ENCODE measurements at regions not wholly inside any gene's neighbourhood (a gene's known extent, or its start where the extent isn't known, plus 50 kb on each side); places are given as distances from the start of the nearest gene placed in this dataset.

- WGBS, 10 experiments: 64 to 97% (median 84%) methylated on average over 2 to 3 of the region's 3 CpGs
- Histone ChIP-seq H3K4me3 (no peak overlapping the region), H3K4me1 (replicated peaks in 1 of 2) (no peaks in the 10 kb centered on the region), H3K27ac (no peak overlapping the region)
- in situ Hi-C loops (cut with MboI; ENCODE audit: low pct_unique_long_range_greater_than_20kb in 2 of 9, low sequenced_read_pairs in 9 of 9, unreplicated experiment in 9 of 9): no loop called here
- no peak for ATAC-seq (replicated peaks in 6 of 8)
Measured at GRCh38 chr2:188884517-188884916, 89.7 kb upstream of the COL3A1 start.

- Histone ChIP-seq H3K4me1 (replicated peaks in 1 of 2) (no peaks in the 10 kb centered on the region), H3K27ac (no peak overlapping the region), H3K4me3 (no peak overlapping the region)
- in situ Hi-C loops (cut with MboI; ENCODE audit: low pct_unique_long_range_greater_than_20kb in 2 of 9, low sequenced_read_pairs in 9 of 9, unreplicated experiment in 9 of 9): no loop called here
- no peak for ATAC-seq (replicated peaks in 6 of 8)
- WGBS, 10 experiments: 78 to 100% (median 96%) methylated on average over 2 of the region's 2 CpGs; no CpG with 5 or more reads in 2 of the 10 experiments
Measured at GRCh38 chr2:188889187-188889586, 85.0 kb upstream of the COL3A1 start.

GRCh38 chr2:188890755-188891154, 83.4 kb upstream of the COL3A1 start:
- 54 to 91% (median 81%) methylated on average over 2 to 9 of the region's 13 CpGs; no CpG with 5 or more reads in 6 of the 10 experiments for WGBS, 10 experiments
- in situ Hi-C loops (cut with MboI; ENCODE audit: low pct_unique_long_range_greater_than_20kb in 2 of 9, low sequenced_read_pairs in 9 of 9, unreplicated experiment in 9 of 9): no loop called here
- no peak overlapping the region for H3K4me3 ChIP-seq
- ATAC-seq (replicated peaks in 6 of 8): no peak
- H3K27ac ChIP-seq: no peak overlapping the region
- H3K4me1 ChIP-seq (replicated peaks in 1 of 2): no peaks in the 10 kb centered on the region

DNA sequence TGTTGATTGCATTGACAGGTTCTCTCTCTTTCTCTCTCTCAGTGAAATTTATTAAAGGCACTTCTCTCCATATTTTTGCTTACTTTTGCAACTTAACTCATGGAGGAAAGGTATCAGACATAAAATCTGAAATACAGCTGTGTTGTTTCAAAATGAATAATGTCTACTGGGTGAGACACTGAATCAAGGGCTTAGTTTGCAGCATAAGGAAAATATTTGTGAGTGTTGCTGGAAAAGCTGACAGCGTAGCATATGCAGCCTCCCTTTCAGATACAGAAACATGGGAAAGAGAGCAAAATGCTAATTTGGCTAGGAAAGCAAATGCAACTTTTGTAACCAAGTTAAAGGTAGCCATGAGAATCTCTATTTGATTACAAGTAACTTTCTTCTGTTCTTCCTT, 81.5 kb upstream of the COL3A1 start:
- WGBS, 10 experiments: 14 to 90% (median 67%) methylated on average over 1 of the region's 1 CpG; no CpG with 5 or more reads in 3 of the 10 experiments
- in situ Hi-C loops (cut with MboI; ENCODE audit: low pct_unique_long_range_greater_than_20kb in 2 of 9, low sequenced_read_pairs in 9 of 9, unreplicated experiment in 9 of 9): no loop called here
- Histone ChIP-seq H3K27ac (no peak overlapping the region), H3K4me1 (replicated peaks in 1 of 2) (no peaks in the 10 kb centered on the region), H3K4me3 (no peak overlapping the region)
- peak in 2 of 8 experiments; percentile 69 to 87 for ATAC-seq (replicated peaks in 6 of 8)

DNA sequence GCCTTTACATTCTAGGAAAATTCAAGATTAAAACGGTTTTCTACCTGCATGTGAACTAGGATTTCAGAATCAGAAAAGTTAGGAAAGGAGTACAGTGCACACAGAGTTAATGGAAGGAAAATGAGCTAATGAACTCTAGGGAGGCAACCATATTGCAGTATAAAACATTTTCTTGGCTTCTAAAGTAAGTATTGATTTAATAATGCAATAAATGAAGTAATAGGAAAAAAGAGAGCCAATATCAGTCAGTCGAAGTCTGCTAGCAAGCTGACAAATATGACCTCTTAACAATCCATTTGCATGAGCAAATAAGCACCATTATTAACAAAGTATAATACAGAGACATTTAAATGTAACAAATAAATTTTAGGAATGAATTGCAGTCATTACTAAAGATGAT, 80.2 kb upstream of the COL3A1 start:
- no peak overlapping the region for H3K27ac ChIP-seq
- no peaks in the 10 kb centered on the region for H3K4me1 ChIP-seq (replicated peaks in 1 of 2)
- H3K4me3 ChIP-seq: no peak overlapping the region
- 10 to 43% (median 19%) methylated on average over 1 to 2 of the region's 2 CpGs for WGBS, 10 experiments
- ATAC-seq (replicated peaks in 6 of 8): peak in 3 of 8 experiments; percentile 17 to 37 (median 24)
- in situ Hi-C loops (cut with MboI; ENCODE audit: low pct_unique_long_range_greater_than_20kb in 2 of 9, low sequenced_read_pairs in 9 of 9, unreplicated experiment in 9 of 9): no loop called here

GRCh38 chr2:188894979-188895378, 79.2 kb upstream of the COL3A1 start:
- in situ Hi-C loops (cut with MboI; ENCODE audit: low pct_unique_long_range_greater_than_20kb in 2 of 9, low sequenced_read_pairs in 9 of 9, unreplicated experiment in 9 of 9): no loop called here
- H3K27ac ChIP-seq: no peak overlapping the region
- H3K4me3 ChIP-seq: no peak overlapping the region
- no peaks in the 10 kb centered on the region for H3K4me1 ChIP-seq (replicated peaks in 1 of 2)
- ATAC-seq (replicated peaks in 6 of 8): no peak

DNA sequence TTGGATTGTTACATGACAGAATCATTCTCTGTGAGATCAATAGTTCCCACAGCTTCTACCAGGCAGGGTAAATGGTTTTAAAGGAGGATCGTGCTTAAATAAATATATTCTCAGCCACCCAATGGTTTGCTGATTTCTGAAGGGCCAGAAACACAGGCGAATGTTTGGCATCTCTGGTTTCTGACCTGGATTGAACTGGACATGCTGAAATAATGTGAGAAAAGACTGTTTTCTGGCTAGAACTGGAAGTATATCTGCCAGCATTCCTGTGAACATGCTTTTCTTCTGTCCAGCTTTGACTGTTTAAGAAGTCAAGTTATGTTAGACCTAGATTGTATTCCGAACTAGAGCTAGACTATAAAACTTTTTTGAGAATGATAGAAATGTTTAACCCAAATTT, 77.1 kb upstream of the COL3A1 start:
- Histone ChIP-seq H3K27ac (no peak overlapping the region), H3K4me3 (no peak overlapping the region), H3K4me1 (replicated peaks in 1 of 2) (no peaks in the 10 kb centered on the region)
- no peak for ATAC-seq (replicated peaks in 6 of 8)
- in situ Hi-C loops (cut with MboI; ENCODE audit: low pct_unique_long_range_greater_than_20kb in 2 of 9, low sequenced_read_pairs in 9 of 9, unreplicated experiment in 9 of 9): no loop called here
- 9 to 93% (median 81%) methylated on average over 1 to 3 of the region's 3 CpGs for WGBS, 10 experiments

GRCh38 chr2:188898261-188898660, 75.9 kb upstream of the COL3A1 start:
- Histone ChIP-seq H3K4me3 (no peak overlapping the region), H3K4me1 (replicated peaks in 1 of 2) (no peaks in the 10 kb centered on the region), H3K27ac (no peak overlapping the region)
- in situ Hi-C loops (cut with MboI; ENCODE audit: low pct_unique_long_range_greater_than_20kb in 2 of 9, low sequenced_read_pairs in 9 of 9, unreplicated experiment in 9 of 9): no loop called here
- ATAC-seq (replicated peaks in 6 of 8): no peak
- 13 to 93% (median 63%) methylated on average over 2 to 4 of the region's 4 CpGs; no CpG with 5 or more reads in 1 of the 10 experiments for WGBS, 10 experiments

GRCh38 chr2:188902901-188903491, 71.2 kb upstream of the COL3A1 start:
- no peaks in the 10 kb centered on the region for H3K4me1 ChIP-seq (replicated peaks in 1 of 2)
- no peak overlapping the region for H3K27ac ChIP-seq
- in situ Hi-C loops (cut with MboI; ENCODE audit: low pct_unique_long_range_greater_than_20kb in 2 of 9, low sequenced_read_pairs in 9 of 9, unreplicated experiment in 9 of 9): no loop called here
- 0 to 100% (median 69%) methylated on average over 1 to 3 of the region's 3 CpGs for WGBS, 10 experiments
- ATAC-seq (replicated peaks in 6 of 8): peak in 3 of 8 experiments; percentile 25 to 95 (median 87)
- no peak overlapping the region for H3K4me3 ChIP-seq

GRCh38 chr2:188903740-188904139, 70.4 kb upstream of the COL3A1 start:
- peak in 3 of 8 experiments; percentile 39 to 85 (median 75) for ATAC-seq (replicated peaks in 6 of 8)
- in situ Hi-C loops (cut with MboI; ENCODE audit: low pct_unique_long_range_greater_than_20kb in 2 of 9, low sequenced_read_pairs in 9 of 9, unreplicated experiment in 9 of 9): no loop called here
- no peaks in the 10 kb centered on the region for H3K4me1 ChIP-seq (replicated peaks in 1 of 2)
- 10 to 100% (median 80%) methylated on average over 1 of the region's 1 CpG; no CpG with 5 or more reads in 1 of the 10 experiments for WGBS, 10 experiments
- H3K27ac ChIP-seq: no peak overlapping the region
- H3K4me3 ChIP-seq: no peak overlapping the region

DNA sequence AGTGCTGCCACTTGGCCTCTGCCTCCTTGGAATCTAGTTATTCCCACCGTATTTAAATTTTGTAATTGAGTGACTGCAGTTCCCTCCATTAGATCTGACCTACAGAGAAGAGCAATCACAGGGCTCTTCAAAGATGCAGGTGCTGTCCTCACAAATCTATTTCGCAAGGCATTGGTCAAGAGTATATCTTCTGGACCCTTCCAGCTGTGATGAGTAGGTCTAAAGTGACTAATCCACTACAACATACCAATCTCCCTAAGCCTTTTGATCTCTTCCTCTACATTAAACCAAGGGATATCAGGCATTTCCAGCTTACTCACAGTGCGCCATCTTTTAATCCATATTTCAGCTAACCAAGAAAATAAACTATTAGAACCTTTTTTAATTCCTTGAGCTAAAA, 65.1 kb upstream of the COL3A1 start:
- no peak overlapping the region for H3K4me3 ChIP-seq
- in situ Hi-C loops (cut with MboI; ENCODE audit: low pct_unique_long_range_greater_than_20kb in 2 of 9, low sequenced_read_pairs in 9 of 9, unreplicated experiment in 9 of 9): no loop called here
- ATAC-seq (replicated peaks in 6 of 8): no peak
- 63 to 100% (median 95%) methylated on average over 1 to 3 of the region's 3 CpGs for WGBS, 10 experiments
- H3K27ac ChIP-seq: no peak overlapping the region
- no peaks in the 10 kb centered on the region for H3K4me1 ChIP-seq (replicated peaks in 1 of 2)

DNA sequence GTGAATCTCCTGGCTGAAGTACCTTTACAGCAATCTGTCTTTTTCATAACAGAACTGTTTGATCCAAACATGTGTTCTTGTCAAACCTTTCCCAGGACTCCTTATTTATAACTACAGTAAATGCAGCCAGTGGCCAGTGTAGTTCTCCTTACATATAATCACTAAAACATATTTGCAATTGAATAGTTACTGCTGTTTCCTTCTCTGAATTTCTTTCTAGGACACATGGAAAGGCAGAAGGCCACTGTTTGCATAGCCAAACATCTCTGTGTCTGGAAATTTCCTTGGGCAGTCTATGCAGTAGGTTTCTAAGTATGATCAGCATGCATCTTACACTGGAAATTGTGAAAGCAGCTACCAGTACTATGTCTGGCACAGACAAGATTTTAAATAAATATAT, 57.4 kb upstream of the COL3A1 start:
- in situ Hi-C loops (cut with MboI; ENCODE audit: low pct_unique_long_range_greater_than_20kb in 2 of 9, low sequenced_read_pairs in 9 of 9, unreplicated experiment in 9 of 9): no loop called here
- peak in 2 of 8 experiments; percentile 20 to 65 for ATAC-seq (replicated peaks in 6 of 8)

DNA sequence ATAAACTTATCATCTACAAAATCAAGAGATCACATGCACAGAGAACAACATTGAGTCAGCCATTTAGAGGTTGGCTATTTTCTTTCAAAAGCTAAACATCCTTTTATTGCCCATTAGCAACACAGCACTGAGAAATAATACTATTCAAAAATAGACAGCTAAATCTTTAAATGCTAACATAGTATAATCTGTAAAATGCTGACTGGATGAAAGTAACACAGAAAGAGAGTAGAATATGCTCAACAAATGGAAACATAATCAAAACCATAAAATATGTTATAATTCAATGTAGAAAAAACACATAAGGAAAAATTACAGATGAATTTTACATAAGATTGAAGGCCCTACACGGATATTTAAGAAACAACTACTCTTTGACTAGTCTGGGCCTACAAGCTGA, 56.5 kb upstream of the COL3A1 start:
- no peak for ATAC-seq (replicated peaks in 6 of 8)
- Histone ChIP-seq H3K27ac (no peak overlapping the region), H3K4me3 (no peak overlapping the region), H3K4me1 (replicated peaks in 1 of 2) (no peaks in the 10 kb centered on the region)
- WGBS, 10 experiments: 15 to 83% (median 63%) methylated on average over 1 of the region's 1 CpG; no CpG with 5 or more reads in 1 of the 10 experiments
- in situ Hi-C loops (cut with MboI; ENCODE audit: low pct_unique_long_range_greater_than_20kb in 2 of 9, low sequenced_read_pairs in 9 of 9, unreplicated experiment in 9 of 9): no loop called here

More for the DNA sequence above, 57.4 kb upstream of the COL3A1 start:
- Histone ChIP-seq H3K4me1 (replicated peaks in 1 of 2) (no peaks in the 10 kb centered on the region), H3K27ac (no peak overlapping the region), H3K4me3 (no peak overlapping the region)

- no peak overlapping the region for H3K4me3 ChIP-seq
- 52 to 95% (median 90%) methylated on average over 2 of the region's 2 CpGs; no CpG with 5 or more reads in 1 of the 10 experiments for WGBS, 10 experiments
Measured at GRCh38 chr2:188919824-188920223, 54.3 kb upstream of the COL3A1 start.

More at GRCh38 chr2:188919824-188920223, 54.3 kb upstream of the COL3A1 start:
- Histone ChIP-seq H3K27ac (no peak overlapping the region), H3K4me1 (replicated peaks in 1 of 2) (no peaks in the 10 kb centered on the region)
- in situ Hi-C loops (cut with MboI; ENCODE audit: low pct_unique_long_range_greater_than_20kb in 2 of 9, low sequenced_read_pairs in 9 of 9, unreplicated experiment in 9 of 9): no loop called here
- ATAC-seq (replicated peaks in 6 of 8): no peak
